KOPT-K1 (cell line): ENCODE measurements at regions not wholly inside any gene's neighbourhood (a gene's known extent, or its start where the extent isn't known, plus 50 kb on each side); places are given as distances from the start of the nearest gene placed in this dataset.
"Not testable (repeated sequence)": the region's sequence is repeated elsewhere in the genome, so short reads cannot be mapped to it uniquely, and the experiment has no call there.

Source experiments
- H3K27ac ChIP-seq: fragments of 200-600 bp; sonication (generic); 2 replicates; pipeline ENCODE4 v1.5.1; 2016; ENCODE audit warnings: antibody characterized with exemption, mild to moderate bottlenecking, low read depth, low read length; ENCODE audit not compliant: poor library complexity, severe bottlenecking
- H3K36me3 ChIP-seq: fragments of 200-600 bp; sonication (generic); 2 replicates; pipeline ENCODE4 v1.5.1; 2017; ENCODE audit warnings: antibody characterized with exemption, mild to moderate bottlenecking, low read length, moderate library complexity; ENCODE audit not compliant: insufficient read depth
- H3K9me3 ChIP-seq: fragments of 200-600 bp; sonication (generic); 2 replicates; pipeline ENCODE4 v1.5.1; 2017; ENCODE audit warnings: antibody characterized with exemption, low read length, mild to moderate bottlenecking; ENCODE audit not compliant: insufficient read depth, poor library complexity, severe bottlenecking

DNA sequence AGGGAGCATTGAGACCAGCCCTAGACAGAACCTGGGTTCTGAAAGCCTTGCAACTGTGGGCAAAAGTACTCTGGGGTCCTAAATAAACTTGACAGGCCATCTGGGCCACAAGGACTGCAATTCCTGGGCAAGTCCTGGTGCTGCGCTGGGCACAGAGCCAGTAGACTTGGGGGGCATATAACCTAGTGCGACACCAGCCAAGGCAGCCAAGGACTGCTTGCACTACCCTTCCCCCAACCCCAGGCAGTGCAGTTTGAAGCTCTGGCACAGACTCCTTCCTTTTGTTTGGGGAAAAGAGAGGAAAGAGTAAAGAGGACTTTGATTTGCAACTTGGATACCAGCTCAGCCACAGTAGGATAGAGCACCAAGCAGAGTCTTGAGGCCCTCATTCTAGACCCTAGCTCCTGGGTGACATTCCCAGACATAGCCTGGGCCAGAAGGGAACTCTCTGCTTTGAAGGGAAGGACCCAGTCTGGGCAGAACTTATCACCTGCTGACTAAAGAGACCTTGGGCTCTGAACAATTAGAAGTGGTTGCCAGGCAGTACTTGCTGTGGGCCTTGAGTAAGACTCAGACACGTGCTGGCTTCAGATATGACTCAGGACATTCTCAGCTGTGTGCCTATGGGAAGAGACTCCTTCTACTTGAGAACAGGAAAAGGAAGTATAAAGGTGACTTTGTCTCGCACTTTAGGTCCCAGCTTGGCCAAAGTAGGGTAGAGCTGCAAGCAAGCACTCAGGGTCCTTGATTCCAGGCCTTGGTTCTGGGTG is 522.8 kb downstream of the GLUD2 start:
- H3K27ac ChIP-seq: no peak overlapping the region
- no peaks in the 10 kb centered on the region for H3K36me3 ChIP-seq

DNA sequence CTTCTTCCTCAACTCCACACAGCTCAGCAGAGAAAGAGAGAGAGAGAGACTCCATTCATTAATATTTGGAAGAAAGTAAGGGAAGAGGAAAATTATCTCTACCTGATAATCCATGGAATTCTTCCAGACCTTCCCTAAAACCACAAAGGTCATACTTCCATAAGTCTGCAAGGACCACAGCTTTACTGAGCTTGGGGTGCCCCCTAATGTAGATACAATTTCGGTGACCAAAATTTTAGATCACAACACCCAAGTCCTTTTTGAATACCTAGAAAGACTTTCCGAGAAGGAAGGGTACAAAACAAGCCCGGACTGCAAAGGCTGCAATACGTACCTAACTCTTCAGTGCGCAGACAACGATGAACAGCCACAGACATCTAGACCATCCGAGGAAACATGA is 523.9 kb downstream of the GLUD2 start:
- Histone ChIP-seq H3K27ac (no peak overlapping the region), H3K9me3 (no peaks in the 10 kb centered on the region), H3K36me3 (no peaks in the 10 kb centered on the region)

More for the DNA sequence above, 522.8 kb downstream of the GLUD2 start:
- H3K9me3 ChIP-seq: no peaks in the 10 kb centered on the region

DNA sequence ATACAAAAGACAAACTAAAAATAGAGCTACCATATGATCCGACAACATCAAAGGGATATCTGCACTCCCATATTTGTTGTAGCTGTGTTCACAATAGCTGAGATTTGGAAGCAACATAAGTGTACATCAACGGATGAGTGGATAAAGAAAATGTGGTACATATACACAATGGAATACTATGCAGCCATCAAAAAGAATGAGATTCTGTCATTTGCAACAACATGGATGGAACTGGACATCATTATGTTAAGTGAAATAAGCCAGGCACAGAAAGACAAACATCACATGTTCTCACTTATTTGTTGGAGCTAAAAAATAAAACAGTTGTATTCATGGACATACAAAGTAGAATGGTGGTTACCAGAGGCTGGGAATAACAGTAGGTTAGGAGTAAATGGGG is 527.0 kb downstream of the GLUD2 start:
- H3K27ac ChIP-seq, H3K9me3 ChIP-seq, H3K36me3 ChIP-seq: not testable (repeated sequence)

DNA sequence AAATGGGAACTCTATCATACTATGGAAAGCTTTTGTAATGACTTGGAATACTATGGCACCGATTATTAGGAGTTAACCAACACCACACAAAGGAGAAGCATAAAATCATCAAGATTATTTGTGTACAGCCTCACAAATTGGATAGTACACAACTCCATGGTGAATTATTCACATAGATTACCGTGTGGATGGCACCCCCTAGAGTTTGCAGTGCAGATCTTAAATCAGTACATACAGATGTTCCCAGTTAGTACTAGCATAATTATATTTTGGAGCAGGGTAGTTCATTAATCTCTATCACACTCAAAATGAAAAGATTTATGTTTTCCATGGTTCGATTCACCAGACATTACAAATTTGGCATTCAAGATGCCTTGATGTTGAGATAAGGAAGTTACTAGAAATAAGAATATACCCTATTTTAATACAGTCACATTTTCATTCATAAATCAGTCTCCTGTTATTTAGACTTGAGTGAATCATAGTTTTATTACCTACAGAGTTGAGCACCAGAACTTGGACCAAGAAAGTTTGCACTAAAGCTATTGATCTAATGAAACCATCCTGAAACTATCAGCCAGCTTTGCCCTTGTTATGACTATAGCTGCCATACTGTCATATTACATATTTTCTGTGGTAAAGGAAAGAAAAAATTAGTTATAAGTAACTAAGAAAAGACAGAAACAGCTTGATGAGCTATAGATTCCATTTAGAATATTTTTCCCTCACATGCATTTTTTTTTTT is 531.8 kb downstream of the GLUD2 start:
- no peaks in the 10 kb centered on the region for H3K36me3 ChIP-seq
- no peaks in the 10 kb centered on the region for H3K9me3 ChIP-seq
- no peak overlapping the region for H3K27ac ChIP-seq

DNA sequence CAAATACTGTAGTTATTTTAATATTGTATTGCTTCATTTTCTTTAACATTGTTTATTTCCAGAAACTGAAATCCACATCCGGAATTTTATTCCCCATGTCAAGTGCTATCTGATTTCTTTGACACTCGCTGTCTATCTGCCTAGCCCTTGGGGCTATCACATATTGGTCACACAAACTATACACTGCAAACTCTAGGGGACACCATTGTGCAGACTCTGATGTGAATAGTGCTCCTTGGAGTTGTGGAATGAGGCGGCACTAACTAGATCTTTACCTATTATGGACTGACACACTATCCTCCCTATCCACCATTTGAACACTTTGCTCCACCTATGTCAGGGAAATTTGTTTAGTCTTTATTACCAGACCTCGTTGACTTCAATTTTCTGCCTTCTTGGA is 534.5 kb downstream of the GLUD2 start:
- H3K27ac ChIP-seq: no peak overlapping the region
- no peaks in the 10 kb centered on the region for H3K9me3 ChIP-seq
- no peaks in the 10 kb centered on the region for H3K36me3 ChIP-seq

DNA sequence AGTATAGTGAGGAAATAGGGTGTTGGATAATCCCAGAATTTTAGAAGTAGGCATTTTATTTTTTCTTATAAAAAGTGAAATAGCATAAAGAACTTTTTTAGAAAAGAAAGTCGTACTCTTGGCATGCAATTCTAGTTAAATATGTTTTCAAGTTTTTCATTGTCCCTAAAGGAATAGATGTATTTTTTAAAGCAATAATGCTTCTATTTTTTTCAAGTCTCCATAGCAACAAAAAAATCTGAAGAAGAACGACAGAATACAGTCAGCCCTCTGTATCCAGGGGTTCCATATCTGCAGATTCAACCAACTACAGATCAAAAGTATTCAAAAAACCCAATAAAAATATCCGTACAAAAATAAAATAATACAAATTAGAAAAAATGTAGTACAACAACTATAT is 538.2 kb downstream of the GLUD2 start:
- Histone ChIP-seq H3K36me3 (no peaks in the 10 kb centered on the region), H3K27ac (no peak overlapping the region), H3K9me3 (no peaks in the 10 kb centered on the region)

DNA sequence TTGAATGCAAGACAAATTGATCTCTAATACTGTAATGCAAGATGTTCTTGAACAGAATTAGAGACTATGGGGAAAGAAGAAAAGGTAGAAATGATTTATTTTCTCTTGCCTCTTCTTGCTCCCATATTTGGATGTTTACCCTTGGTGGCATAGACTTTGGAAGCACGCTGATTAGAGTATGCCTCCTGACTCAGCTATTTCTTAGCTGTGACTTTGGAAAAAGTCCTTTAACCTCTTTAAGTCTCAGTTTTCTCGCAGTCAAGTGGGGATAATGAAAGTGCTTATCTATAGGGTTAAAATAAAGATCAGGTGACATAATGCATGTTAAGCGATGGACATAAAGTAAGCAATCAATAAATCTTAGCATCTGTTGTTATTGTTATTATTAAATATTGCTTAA is 545.5 kb downstream of the GLUD2 start:
- no peaks in the 10 kb centered on the region for H3K36me3 ChIP-seq
- no peaks in the 10 kb centered on the region for H3K9me3 ChIP-seq
- H3K27ac ChIP-seq: no peak overlapping the region

DNA sequence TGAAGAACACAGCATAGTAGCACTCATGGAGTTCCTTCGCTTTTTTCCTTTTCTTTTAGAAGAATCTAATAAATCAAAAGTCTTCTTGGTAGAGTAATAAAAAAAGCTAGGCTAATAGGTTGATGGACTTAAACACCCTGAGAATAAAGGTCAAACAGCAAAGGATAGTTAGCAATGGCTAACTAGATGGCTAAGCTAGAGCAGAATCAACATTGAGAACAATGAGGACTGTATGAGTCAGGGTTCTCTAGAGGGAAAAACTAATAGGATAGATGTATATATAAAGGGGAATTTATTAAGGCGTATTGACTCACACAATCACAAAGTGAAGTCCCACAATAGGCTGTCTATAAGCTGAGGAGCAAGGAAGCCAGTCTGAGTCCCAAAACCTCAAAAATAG is 550.9 kb downstream of the GLUD2 start:
- Histone ChIP-seq H3K36me3 (no peaks in the 10 kb centered on the region), H3K9me3 (no peaks in the 10 kb centered on the region), H3K27ac (no peak overlapping the region)

DNA sequence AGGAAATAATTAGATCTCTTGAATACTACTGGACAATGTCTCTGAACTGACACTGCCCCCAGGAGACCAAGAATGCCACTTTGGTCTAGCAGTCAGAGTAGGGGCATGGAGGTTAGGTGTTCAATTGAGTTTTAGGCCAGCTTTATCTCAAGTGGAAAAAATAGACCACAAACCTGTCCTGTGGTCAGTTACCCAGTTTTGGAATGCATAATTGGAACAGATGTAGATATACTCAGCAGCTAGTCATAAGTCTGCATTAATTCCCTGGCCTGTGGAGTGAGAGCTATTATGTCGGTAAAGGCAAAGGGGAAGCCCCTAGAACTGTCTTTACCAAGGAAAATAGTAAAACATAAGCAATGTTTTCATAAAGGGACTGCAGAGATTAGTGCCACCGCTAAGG is 587.7 kb downstream of the GLUD2 start:
- Histone ChIP-seq H3K27ac (no peak overlapping the region), H3K36me3 (no peaks in the 10 kb centered on the region), H3K9me3 (no peaks in the 10 kb centered on the region)

DNA sequence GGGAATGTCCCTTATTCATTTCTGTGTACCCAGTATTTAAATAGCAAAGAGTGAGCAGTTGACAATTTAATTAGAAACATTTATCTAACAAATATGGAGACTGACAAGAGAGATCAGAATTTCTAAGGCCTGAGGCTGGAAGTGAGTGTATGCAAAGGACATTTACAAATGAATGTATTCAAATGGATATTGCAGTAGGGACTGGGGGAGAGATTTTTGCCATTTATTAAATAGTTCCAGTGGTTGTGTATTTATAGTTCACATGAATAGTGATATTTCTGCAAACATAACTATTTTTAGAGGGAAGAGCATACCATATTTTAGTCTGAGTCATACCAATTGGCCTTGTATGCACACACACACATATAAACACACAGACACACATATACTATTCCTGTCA is 592.4 kb downstream of the GLUD2 start:
- Histone ChIP-seq H3K9me3 (no peaks in the 10 kb centered on the region), H3K27ac (no peak overlapping the region), H3K36me3 (no peaks in the 10 kb centered on the region)

DNA sequence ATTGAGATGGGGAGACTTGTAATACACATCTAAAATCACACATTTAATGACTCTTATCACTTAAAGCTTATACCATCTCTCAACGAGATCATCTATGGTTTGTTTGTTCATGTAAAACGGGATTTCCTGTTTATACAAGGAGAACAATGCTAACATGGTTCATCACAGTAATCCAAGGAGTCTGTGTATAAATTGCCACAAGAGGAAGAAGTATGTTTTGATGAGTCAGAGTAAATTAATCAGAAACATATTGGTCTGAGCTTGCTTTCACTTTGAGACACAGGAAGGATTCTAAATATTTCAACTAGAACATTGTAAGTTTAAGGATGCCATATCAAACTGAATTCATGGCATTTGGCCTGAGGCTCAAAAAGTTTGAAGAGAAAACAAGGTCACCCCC is 594.1 kb downstream of the GLUD2 start:
- Histone ChIP-seq H3K9me3 (no peaks in the 10 kb centered on the region), H3K27ac (no peak overlapping the region), H3K36me3 (no peaks in the 10 kb centered on the region)

DNA sequence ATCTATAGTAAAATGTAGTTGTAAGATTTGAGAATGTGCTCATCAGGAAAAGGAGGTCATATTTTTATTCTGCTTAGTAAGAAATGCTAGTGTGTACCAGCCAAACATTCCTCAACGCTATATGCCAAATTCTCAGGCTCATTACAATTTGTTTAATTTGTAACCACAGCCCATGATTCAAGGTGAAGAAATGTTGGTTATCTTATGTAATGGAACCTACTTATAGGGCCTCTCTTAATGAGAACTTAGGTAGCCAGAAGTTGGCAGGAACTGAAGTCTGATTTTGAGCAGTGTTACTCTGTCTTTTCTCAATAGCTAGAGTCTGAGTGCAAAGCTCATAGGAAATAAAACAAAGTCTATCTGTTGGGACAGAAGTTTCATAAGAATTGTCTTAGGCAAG is 595.0 kb downstream of the GLUD2 start:
- no peak overlapping the region for H3K27ac ChIP-seq
- no peaks in the 10 kb centered on the region for H3K9me3 ChIP-seq
- no peaks in the 10 kb centered on the region for H3K36me3 ChIP-seq

DNA sequence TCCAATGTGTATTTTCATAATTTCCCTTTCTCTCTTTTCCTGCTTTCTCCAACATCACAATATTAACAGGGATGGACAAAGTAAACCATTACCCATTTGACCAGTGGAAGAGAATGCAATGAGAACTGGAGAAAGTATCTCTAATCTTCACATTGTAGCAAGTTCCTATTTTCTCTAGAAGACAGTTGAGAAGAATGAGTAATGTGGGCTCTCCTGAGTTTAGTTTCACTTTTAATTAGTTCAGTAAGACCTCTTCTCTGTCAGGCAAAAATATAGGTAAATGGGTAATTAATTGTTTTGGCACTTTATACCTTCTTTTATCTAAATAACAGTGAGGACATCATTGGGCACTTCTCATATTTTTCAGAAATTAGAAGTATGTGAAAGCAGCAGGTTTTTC is 602.0 kb downstream of the GLUD2 start:
- Histone ChIP-seq H3K27ac (no peak overlapping the region), H3K9me3 (no peaks in the 10 kb centered on the region)

DNA sequence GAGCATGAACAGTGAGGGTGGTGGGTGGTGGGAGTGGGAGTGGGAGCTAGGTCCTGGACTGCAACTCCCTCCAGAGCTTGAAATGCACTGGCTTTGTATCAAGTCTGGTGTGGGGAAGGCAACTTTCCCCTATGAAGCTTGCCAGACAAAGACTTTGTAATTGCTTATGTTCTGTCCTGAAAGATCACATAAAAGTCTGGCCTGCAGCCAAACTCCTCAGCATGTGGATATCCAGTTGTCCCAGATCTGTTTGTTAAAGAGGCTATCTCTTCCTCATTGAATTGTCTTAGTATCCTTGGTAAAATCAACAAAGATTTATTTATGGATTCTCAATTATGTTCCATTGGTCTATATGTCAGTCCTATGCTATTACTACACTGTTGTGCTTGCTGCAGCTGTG is 607.9 kb downstream of the GLUD2 start:
- Histone ChIP-seq H3K36me3 (no peaks in the 10 kb centered on the region), H3K27ac (no peak overlapping the region), H3K9me3 (no peaks in the 10 kb centered on the region)

More for the DNA sequence above, 602.0 kb downstream of the GLUD2 start:
- no peaks in the 10 kb centered on the region for H3K36me3 ChIP-seq

DNA sequence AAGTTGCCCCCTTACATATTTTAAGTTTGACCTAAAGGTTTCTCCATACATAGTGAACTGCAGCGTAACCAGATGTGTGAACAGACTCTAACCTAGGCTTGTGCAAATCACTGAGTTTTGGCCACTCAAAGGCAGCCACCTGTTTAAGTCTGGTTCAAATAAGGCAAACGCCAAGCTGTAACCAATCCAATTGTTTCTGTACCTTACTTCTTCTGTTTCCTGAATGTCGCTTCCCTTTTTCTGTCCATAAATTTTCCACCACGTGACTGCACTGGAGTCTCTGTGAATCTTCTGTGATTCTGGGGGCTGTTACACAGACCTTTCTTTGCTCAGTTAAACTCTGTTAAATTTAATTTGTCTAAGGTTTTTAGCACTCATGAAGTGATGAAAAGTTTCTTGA is 618.8 kb downstream of the GLUD2 start:
- H3K9me3 ChIP-seq: no peaks in the 10 kb centered on the region
- H3K27ac ChIP-seq: no peak overlapping the region
- H3K36me3 ChIP-seq: no peaks in the 10 kb centered on the region

DNA sequence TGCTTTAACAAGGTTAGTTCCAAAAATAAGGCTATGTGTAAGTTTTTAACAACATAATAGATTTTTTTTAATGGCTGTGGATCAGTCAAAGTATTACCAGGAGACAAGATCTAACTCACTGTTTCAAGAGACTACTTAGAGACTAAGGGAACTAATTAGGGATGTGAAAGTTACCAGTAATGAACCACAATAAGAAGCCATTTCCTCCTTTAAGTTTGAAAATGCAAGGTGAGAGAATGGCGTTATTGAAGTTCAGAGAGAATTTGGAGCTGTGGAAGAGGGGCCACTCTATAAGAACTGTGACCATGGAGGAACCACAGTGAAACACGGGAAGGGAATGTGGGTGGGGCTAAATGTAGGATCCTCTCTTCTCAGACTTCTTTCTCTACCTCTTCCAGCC is 624.2 kb downstream of the GLUD2 start:
- H3K9me3 ChIP-seq: peaks cover 5% of the 10 kb centered on the region
- no peaks in the 10 kb centered on the region for H3K36me3 ChIP-seq
- H3K27ac ChIP-seq: no peak overlapping the region
